H1 (cell line): ENCODE measurements at regions not wholly inside any gene's neighbourhood (a gene's known extent, or its start where the extent isn't known, plus 50 kb on each side); places are given as distances from the start of the nearest gene placed in this dataset.

Experiments used
- CTCF ChIA-PET: fragments of 300-600 bp; sonication (Branson Sonifier 250); formaldehyde crosslinking; loops from one replicate; lab custom pipeline; 2021; ENCODE audit not compliant: partially characterized antibody; lab: Charles Lee
- POLR2A ChIA-PET: fragments of 300-600 bp; sonication (Branson Sonifier 250); formaldehyde crosslinking; loops from one replicate; lab custom pipeline; 2021; ENCODE audit warnings: inconsistent platforms; ENCODE audit not compliant: partially characterized antibody; lab: Charles Lee
- DNase-seq, 2 experiments: peaks; one replicate each; pipeline versions ENCODE4 v3.0.0 to v3.0.0-alpha.2; 2010 to 2022; ENCODE audit warnings: low spot score in 2 of 2, low read depth in 1 of 2, mixed read lengths in 1 of 2
- FAIRE-seq: peaks from 2 replicates; lab custom pipeline; 2011; peaks lifted over from hg19 to GRCh38; lab: Jason Lieb, UNC
- H2AFZ ChIP-seq: 2 replicates; pipeline ENCODE4 v1.8.1; 2012; ENCODE audit warnings: low read length, inconsistent platforms
- H2AK5ac ChIP-seq: 2 replicates; pipeline ENCODE4 v1.6.1; 2013; ENCODE audit warnings: low read depth, low read length
- H2BK120ac ChIP-seq: replicated peaks from 2 replicates; pipeline ENCODE3; 2013; ENCODE audit warnings: low read depth, low read length, inconsistent platforms
- H2BK12ac ChIP-seq: 2 replicates; pipeline ENCODE4 v1.6.1; 2013; ENCODE audit warnings: low read depth, low read length
- H2BK15ac ChIP-seq: 2 replicates; pipeline ENCODE4 v1.6.1; 2013; ENCODE audit warnings: low read length
- H2BK20ac ChIP-seq: 2 replicates; pipeline ENCODE4 v1.6.1; 2013; ENCODE audit warnings: low read length
- H2BK5ac ChIP-seq: 2 replicates; pipeline ENCODE4 v1.6.1; 2013; ENCODE audit warnings: low read depth, low read length
- H3K14ac ChIP-seq: 2 replicates; pipeline ENCODE4 v1.6.1; 2013; ENCODE audit warnings: inconsistent platforms; ENCODE audit not compliant: insufficient read length
- H3K18ac ChIP-seq: 2 replicates; pipeline ENCODE4 v1.6.1; 2013; ENCODE audit warnings: low read length; ENCODE audit errors: extremely low read depth
- H3K23ac ChIP-seq: 2 replicates; pipeline ENCODE4 v1.6.1; 2013; ENCODE audit warnings: inconsistent platforms; ENCODE audit not compliant: insufficient read length
- H3K23me2 ChIP-seq: 2 replicates; pipeline ENCODE4 v1.6.1; 2013; ENCODE audit warnings: low read depth, low read length
- H3K27ac ChIP-seq: 2 replicates; pipeline ENCODE4 v1.6.1; 2011; ENCODE audit warnings: low read depth, low read length, inconsistent platforms
- H3K27me3 ChIP-seq, 4 experiments: replicated peaks in 1 of 4; 1 replicate in 1 of 4; 2 replicates in 3 of 4; pipeline versions ENCODE4 v1.6.1 to v1.8.1; 2011 to 2013; ENCODE audit warnings: low read length in 3 of 4, mild to moderate bottlenecking in 3 of 4, inconsistent platforms in 2 of 4, mixed read lengths in 2 of 4, moderate library complexity in 1 of 4; ENCODE audit not compliant: control insufficient read depth in 3 of 4, insufficient read depth in 3 of 4; ENCODE audit errors: extremely low read depth in 1 of 4
- H3K36me3 ChIP-seq, 4 experiments: 2 replicates each; pipeline versions ENCODE4 v1.6.1 to v1.8.1; 2011 to 2013; ENCODE audit warnings: mild to moderate bottlenecking in 4 of 4, low read length in 3 of 4, moderate library complexity in 2 of 4, control low read depth in 1 of 4, inconsistent platforms in 1 of 4; ENCODE audit not compliant: insufficient read depth in 4 of 4, control insufficient read depth in 2 of 4
- H3K4ac ChIP-seq: replicated peaks from 2 replicates; pipeline ENCODE3; 2013; ENCODE audit warnings: low read length, low read depth, mixed read lengths, inconsistent platforms; ENCODE audit not compliant: insufficient read length
- H3K4me1 ChIP-seq, 4 experiments: replicated peaks in 1 of 4; 1 replicate in 1 of 4; 2 replicates in 3 of 4; pipeline versions ENCODE4 v1.6.1 to v1.8.1; 2011 to 2013; ENCODE audit warnings: low read length in 3 of 4, inconsistent platforms in 2 of 4, mixed read lengths in 1 of 4; ENCODE audit not compliant: insufficient read depth in 4 of 4, control insufficient read depth in 3 of 4
- H3K4me2 ChIP-seq, 2 experiments: 2 replicates each; pipeline versions ENCODE4 v1.6.1 to v1.8.1; 2011 to 2013; ENCODE audit warnings: low read depth in 2 of 2, low read length in 2 of 2, control low read depth in 1 of 2, inconsistent platforms in 1 of 2, mild to moderate bottlenecking in 1 of 2; ENCODE audit not compliant: insufficient read depth in 1 of 2
- H3K4me3 ChIP-seq, 4 experiments: fragments of 200-600, 300-600 bp in 1 of 4; sonication (generic), shearing (Covaris generic), sonication (Bioruptor Twin) in 1 of 4; 2 replicates each; pipeline versions ENCODE4 v1.5.1 to v1.8.1; 2011 to 2016; ENCODE audit warnings: low read length in 4 of 4, low read depth in 3 of 4, control low read depth in 2 of 4, inconsistent platforms in 2 of 4, mild to moderate bottlenecking in 2 of 4, mixed read lengths in 1 of 4, moderate library complexity in 1 of 4; ENCODE audit not compliant: insufficient read depth in 2 of 4; ENCODE audit errors: extremely low read depth in 1 of 4
- H3K56ac ChIP-seq: replicated peaks from 2 replicates; pipeline ENCODE3; 2013; ENCODE audit warnings: low read depth, mild to moderate bottlenecking, mixed read lengths, low read length, inconsistent platforms; ENCODE audit not compliant: insufficient read length
- H3K79me1 ChIP-seq: 2 replicates; pipeline ENCODE4 v1.6.1; 2013; ENCODE audit warnings: low read depth, low read length, control low read depth
- H3K79me2 ChIP-seq, 2 experiments: 2 replicates each; pipeline versions ENCODE4 v1.6.1 to v1.8.1; 2012 to 2013; ENCODE audit warnings: low read length in 2 of 2, mild to moderate bottlenecking in 2 of 2, inconsistent platforms in 1 of 2; ENCODE audit not compliant: insufficient read depth in 2 of 2, control insufficient read depth in 1 of 2
- H3K9ac ChIP-seq, 4 experiments: replicated peaks in 1 of 4; 1 replicate in 1 of 4; 2 replicates in 3 of 4; pipeline versions ENCODE4 v1.6.1 to v1.8.1; 2011 to 2013; ENCODE audit warnings: low read depth in 3 of 4, low read length in 3 of 4, control low read depth in 2 of 4, mild to moderate bottlenecking in 2 of 4, moderate library complexity in 2 of 4, inconsistent platforms in 1 of 4; ENCODE audit errors: extremely low read depth in 1 of 4
- H3K9me3 ChIP-seq, 2 experiments: 2 replicates each; pipeline versions ENCODE4 v1.6.1 to v1.8.1; 2012 to 2013; ENCODE audit warnings: mild to moderate bottlenecking in 2 of 2, moderate library complexity in 2 of 2, control low read depth in 1 of 2, inconsistent platforms in 1 of 2, low read depth in 1 of 2, low read length in 1 of 2, mixed read lengths in 1 of 2; ENCODE audit not compliant: insufficient read depth in 2 of 2
- H4K20me1 ChIP-seq, 2 experiments: replicated peaks in 1 of 2; 2 replicates each; pipeline versions ENCODE3 to v1.8.1; 2011 to 2013; ENCODE audit warnings: inconsistent platforms in 2 of 2, low read length in 2 of 2, mild to moderate bottlenecking in 1 of 2; ENCODE audit not compliant: insufficient read depth in 2 of 2, control insufficient read depth in 1 of 2
- H4K5ac ChIP-seq: 2 replicates; pipeline ENCODE4 v1.6.1; 2013; ENCODE audit warnings: low read length, low read depth, mixed read lengths, inconsistent platforms; ENCODE audit not compliant: insufficient read length
- H4K8ac ChIP-seq: 2 replicates; pipeline ENCODE4 v1.8.0; 2013; ENCODE audit warnings: mild to moderate bottlenecking, moderate library complexity, low read length, inconsistent platforms; ENCODE audit not compliant: insufficient read depth; ENCODE audit errors: extremely low read depth
- H4K91ac ChIP-seq: replicated peaks from 2 replicates; pipeline ENCODE3; 2013; ENCODE audit warnings: low read length, mixed read lengths, inconsistent platforms; ENCODE audit not compliant: insufficient read length
- CBX8 ChIP-seq: fragments of 300-800, 300-1000 bp; sonication (generic); IDR thresholded peaks from 2 replicates; pipeline ENCODE4 v1.7.1; 2016; ENCODE audit warnings: low read depth, low read length, borderline replicate concordance
- CEBPB ChIP-seq: IDR thresholded peaks from 2 replicates; pipeline ENCODE4 v1.6.1; 2012; ENCODE audit warnings: low read depth, low read length
- CREB1 ChIP-seq: IDR thresholded peaks from 2 replicates; pipeline ENCODE4 v1.6.1; 2012; ENCODE audit warnings: inconsistent platforms
- CTBP2 ChIP-seq: IDR thresholded peaks from 2 replicates; pipeline ENCODE4 v1.7.0; 2011; ENCODE audit warnings: borderline replicate concordance, mild to moderate bottlenecking, moderate library complexity, mixed read lengths, low read length; ENCODE audit not compliant: insufficient read depth, insufficient read length
- EP300 ChIP-seq, 2 experiments: IDR thresholded peaks; 1 replicate in 1 of 2; 2 replicates in 1 of 2; pipeline ENCODE4 v1.6.1; 2011 to 2012; ENCODE audit warnings: low read depth in 2 of 2, low read length in 2 of 2, mild to moderate bottlenecking in 2 of 2, borderline replicate concordance in 1 of 2, inconsistent platforms in 1 of 2, moderate library complexity in 1 of 2
- NANOG ChIP-seq: IDR thresholded peaks from 2 replicates; pipeline ENCODE4 v1.6.1; 2011; ENCODE audit warnings: low read length, low read depth, mild to moderate bottlenecking, inconsistent platforms; ENCODE audit not compliant: insufficient read depth, poor library complexity, severe bottlenecking
- POLR2A ChIP-seq, 2 experiments: IDR thresholded peaks; 1 replicate in 1 of 2; 2 replicates in 1 of 2; pipeline ENCODE4 v1.6.1; 2011; ENCODE audit warnings: low read depth in 2 of 2, low read length in 2 of 2, mild to moderate bottlenecking in 2 of 2; ENCODE audit errors: control extremely low read depth in 1 of 2
- SAP30 ChIP-seq: fragments of 300-600 bp; sonication (generic); IDR thresholded peaks from 2 replicates; pipeline ENCODE4 v1.7.1; 2012; ENCODE audit warnings: low read length, moderate library complexity, mild to moderate bottlenecking, inconsistent platforms; ENCODE audit not compliant: insufficient read depth, insufficient replicate concordance
- USF2 ChIP-seq: IDR thresholded peaks from 2 replicates; pipeline ENCODE4 v1.6.1; 2011; ENCODE audit warnings: low read length, improper control_type of control experiment
- WGBS, 2 experiments: shearing (Covaris generic) in 1 of 2; methylation state at CpG; one replicate each; pipeline versions ENCODE4 v1.1.6 to v1.1.7; 2013 to 2015; ENCODE audit warnings: low lambda C conversion rate in 2 of 2, mixed read lengths in 2 of 2, inconsistent platforms in 1 of 2, low coverage in 1 of 2, missing lambda C conversion rate in 1 of 2; ENCODE audit not compliant: insufficient replicate concordance in 2 of 2, insufficient coverage in 1 of 2, insufficient read length in 1 of 2; ENCODE audit errors: extremely low coverage in 1 of 2, missing lambda C conversion rate in 1 of 2; 5-methylcytosine and 5-hydroxymethylcytosine counted together
- TF ChIP-seq, protein P1 (sequence below), 3 experiments: IDR thresholded peaks; 1 replicate in 2 of 3; 2 replicates in 1 of 3; pipeline versions ENCODE4 v1.5.1 to v1.6.1; 2011; ENCODE audit warnings: low read length in 3 of 3, mild to moderate bottlenecking in 3 of 3, inconsistent platforms in 2 of 3, low read depth in 1 of 3, moderate library complexity in 1 of 3; ENCODE audit not compliant: insufficient read depth in 1 of 3; ENCODE audit errors: control extremely low read depth in 1 of 3

GRCh38 chr21:17455451-17455850 lies 57.4 kb upstream of the CXADR start:
- Histone ChIP-seq H3K23ac (no peak overlapping the region), H3K36me3 (no peaks in the 10 kb centered on the region), H3K9ac (peak overlapping the region in 1 of 4 experiments; percentile 22; a peak in 1 of 7 replicates), H4K20me1 (no peaks in the 10 kb centered on the region), H2BK12ac (peak overlapping the region; percentile 22; the same call in 1 of the 2 replicates), H3K79me1 (no peaks in the 10 kb centered on the region), H3K4me3 (peak overlapping the region in 3 of 4 experiments; percentile 35 to 60 (median 52); a peak in 4 of 8 replicates), H3K79me2 (no peaks in the 10 kb centered on the region), H2BK20ac (peak overlapping the region; percentile 75; the same call in 1 of the 2 replicates), H2BK120ac (no peak overlapping the region), H3K18ac (no peak overlapping the region), H4K8ac (no peak overlapping the region), H3K4ac (no peak overlapping the region), H3K4me1 (no peaks in the 10 kb centered on the region), H3K56ac (no peak overlapping the region), H2BK15ac (no peak overlapping the region), H4K5ac (no peak overlapping the region), H2AK5ac (no peak overlapping the region), H3K27ac (no peak overlapping the region), H3K23me2 (no peaks in the 10 kb centered on the region), H3K4me2 (peak overlapping the region; percentile 59 to 62), H3K9me3 (no peaks in the 10 kb centered on the region), H3K27me3 (no peaks in the 10 kb centered on the region), H3K14ac (no peak overlapping the region), H2BK5ac (no peak overlapping the region), H2AFZ (peak overlapping the region; percentile 99), H4K91ac (no peak overlapping the region)
- WGBS, 2 experiments: 85% methylated on average over 6 of the region's 6 CpGs; no CpG with 5 or more reads in 1 of the 2 experiments
- POLR2A ChIA-PET: interaction anchor here (0.7 to 1.4 kb wide), 3 partner anchors 14 to 58 kb away, joined by 3 to 6 read pairs (median 5); partner anchors contain the start of gene CXADR
- DNase-seq (no peak), FAIRE-seq (no peak)
- CTCF ChIA-PET: interaction anchor here (0.6 to 1.2 kb wide), 4 partner anchors 8 to 745 kb away, joined by 3 to 4 read pairs (median 3); no protein-coding TSS in a partner anchor
- TF ChIP-seq, protein P1, sequence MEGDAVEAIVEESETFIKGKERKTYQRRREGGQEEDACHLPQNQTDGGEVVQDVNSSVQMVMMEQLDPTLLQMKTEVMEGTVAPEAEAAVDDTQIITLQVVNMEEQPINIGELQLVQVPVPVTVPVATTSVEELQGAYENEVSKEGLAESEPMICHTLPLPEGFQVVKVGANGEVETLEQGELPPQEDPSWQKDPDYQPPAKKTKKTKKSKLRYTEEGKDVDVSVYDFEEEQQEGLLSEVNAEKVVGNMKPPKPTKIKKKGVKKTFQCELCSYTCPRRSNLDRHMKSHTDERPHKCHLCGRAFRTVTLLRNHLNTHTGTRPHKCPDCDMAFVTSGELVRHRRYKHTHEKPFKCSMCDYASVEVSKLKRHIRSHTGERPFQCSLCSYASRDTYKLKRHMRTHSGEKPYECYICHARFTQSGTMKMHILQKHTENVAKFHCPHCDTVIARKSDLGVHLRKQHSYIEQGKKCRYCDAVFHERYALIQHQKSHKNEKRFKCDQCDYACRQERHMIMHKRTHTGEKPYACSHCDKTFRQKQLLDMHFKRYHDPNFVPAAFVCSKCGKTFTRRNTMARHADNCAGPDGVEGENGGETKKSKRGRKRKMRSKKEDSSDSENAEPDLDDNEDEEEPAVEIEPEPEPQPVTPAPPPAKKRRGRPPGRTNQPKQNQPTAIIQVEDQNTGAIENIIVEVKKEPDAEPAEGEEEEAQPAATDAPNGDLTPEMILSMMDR (IDR thresholded peaks at IDR 0.05; ENCODE audit: control extremely low read depth in 1 of 3, insufficient read depth in 1 of 3, low read depth in 1 of 3, low read length in 3 of 3): no peak
- TF ChIP-seq CEBPB: no peak
- TF ChIP-seq CBX8: no peak
- TF ChIP-seq NANOG: no peak
- TF ChIP-seq EP300 (IDR thresholded peaks at IDR 0.05; ENCODE audit: borderline replicate concordance in 1 of 2, low read depth in 2 of 2, low read length in 2 of 2): no peak
- TF ChIP-seq POLR2A (IDR thresholded peaks at IDR 0.05; ENCODE audit: control extremely low read depth in 1 of 2, low read depth in 2 of 2, low read length in 2 of 2): no peak
- TF ChIP-seq CTBP2: no peak
- no peak for TF ChIP-seq CREB1
- TF ChIP-seq SAP30: no peak
- TF ChIP-seq USF2: no peak
